Uterus (tissue), 3 donors: ENCODE measurements at regions not wholly inside any gene's neighbourhood (a gene's known extent, or its start where the extent isn't known, plus 50 kb on each side); places are given as distances from the start of the nearest gene placed in this dataset.

ENCODE experiments used
- DNase-seq, 2 donors: peaks; one replicate each; pipeline ENCODE4 v3.0.0-alpha.2; 2019 to 2020
- H3K27ac ChIP-seq, 2 donors: fragments of 200-600 bp; sonication (generic); 1 replicate in 1 of 2; 2 replicates in 1 of 2; pipeline ENCODE4 v1.5.1; 2016 to 2018
- H3K27me3 ChIP-seq, 2 donors: fragments of 200-600 bp; sonication (generic); one replicate each; pipeline ENCODE4 v1.5.1; 2018 to 2019; ENCODE audit warnings: control low read depth in 1 of 2
- H3K36me3 ChIP-seq, 2 donors: fragments of 200-600 bp; sonication (generic); one replicate each; pipeline ENCODE4 v1.5.1; 2019; ENCODE audit warnings: control low read depth in 1 of 2
- H3K4me1 ChIP-seq, 2 donors: fragments of 200-600 bp; sonication (generic); one replicate each; pipeline ENCODE4 v1.5.1; 2018 to 2019; ENCODE audit warnings: control low read depth in 1 of 2
- H3K4me3 ChIP-seq, 2 donors: fragments of 200-600 bp; sonication (generic); 1 replicate in 1 of 2; 2 replicates in 1 of 2; pipeline ENCODE4 v1.5.1; 2018 to 2019; ENCODE audit warnings: mild to moderate bottlenecking in 1 of 2
- H3K9me3 ChIP-seq, 2 donors: fragments of 200-600 bp; sonication (generic); one replicate each; pipeline ENCODE4 v1.5.1; 2019; ENCODE audit warnings: control low read depth in 1 of 2
- POLR2A ChIP-seq, 2 donors: fragments of 450-650 bp; IDR thresholded peaks; one replicate each; pipeline ENCODE4 v1.6.1; 2016; ENCODE audit warnings: antibody characterized with exemption in 2 of 2, mild to moderate bottlenecking in 1 of 2, moderate library complexity in 1 of 2
- intact Hi-C: fragments of 100-400 bp; cut with DNase I; formaldehyde crosslinking; loops from one replicate; pipeline ENCODE4 v1.15.1; 2023; ENCODE audit warnings: low total_unique reads
- TF ChIP-seq, protein P1 (sequence below), 4 experiments: fragments of 200-600 bp in 2 of 4; fragments of 450-650 bp in 2 of 4; sonication (generic) in 2 of 4; IDR thresholded peaks; one replicate each; pipeline ENCODE4 v1.5.1; 2016 to 2019; ENCODE audit warnings: antibody characterized with exemption in 4 of 4, mild to moderate bottlenecking in 2 of 4, moderate library complexity in 1 of 4
- donor health status: DM: yes; HTN: yes; CAD: no.

DNA sequence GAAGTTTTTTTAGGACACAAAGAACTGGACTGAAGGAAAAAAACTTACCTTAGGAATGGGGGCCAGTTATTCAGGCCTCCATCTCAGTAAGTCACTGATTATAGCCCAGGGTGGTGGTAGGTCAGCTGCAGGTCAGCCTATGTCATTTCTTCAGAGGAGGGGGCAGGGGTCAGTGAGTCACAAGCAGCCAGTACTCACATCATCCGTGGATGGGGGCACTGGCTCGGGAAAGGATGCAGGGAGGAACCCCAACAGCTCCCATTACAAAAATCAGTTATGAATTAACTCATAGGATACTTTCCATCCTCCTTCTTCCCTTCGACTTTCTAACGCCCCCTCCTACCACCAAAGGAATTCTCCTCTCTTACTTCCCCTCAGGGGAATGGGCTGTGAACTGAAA lies 578.3 kb downstream of the PDCD6IP start:
- Histone ChIP-seq H3K4me3 (no peak overlapping the region), H3K9me3 (no peaks in the 10 kb centered on the region), H3K4me1 (no peaks in the 10 kb centered on the region), H3K36me3 (no peaks in the 10 kb centered on the region), H3K27me3 (no peaks in the 10 kb centered on the region), H3K27ac (no peak overlapping the region)
- no peak for TF ChIP-seq POLR2A (IDR thresholded peaks at IDR 0.05)
- TF ChIP-seq, protein P1, sequence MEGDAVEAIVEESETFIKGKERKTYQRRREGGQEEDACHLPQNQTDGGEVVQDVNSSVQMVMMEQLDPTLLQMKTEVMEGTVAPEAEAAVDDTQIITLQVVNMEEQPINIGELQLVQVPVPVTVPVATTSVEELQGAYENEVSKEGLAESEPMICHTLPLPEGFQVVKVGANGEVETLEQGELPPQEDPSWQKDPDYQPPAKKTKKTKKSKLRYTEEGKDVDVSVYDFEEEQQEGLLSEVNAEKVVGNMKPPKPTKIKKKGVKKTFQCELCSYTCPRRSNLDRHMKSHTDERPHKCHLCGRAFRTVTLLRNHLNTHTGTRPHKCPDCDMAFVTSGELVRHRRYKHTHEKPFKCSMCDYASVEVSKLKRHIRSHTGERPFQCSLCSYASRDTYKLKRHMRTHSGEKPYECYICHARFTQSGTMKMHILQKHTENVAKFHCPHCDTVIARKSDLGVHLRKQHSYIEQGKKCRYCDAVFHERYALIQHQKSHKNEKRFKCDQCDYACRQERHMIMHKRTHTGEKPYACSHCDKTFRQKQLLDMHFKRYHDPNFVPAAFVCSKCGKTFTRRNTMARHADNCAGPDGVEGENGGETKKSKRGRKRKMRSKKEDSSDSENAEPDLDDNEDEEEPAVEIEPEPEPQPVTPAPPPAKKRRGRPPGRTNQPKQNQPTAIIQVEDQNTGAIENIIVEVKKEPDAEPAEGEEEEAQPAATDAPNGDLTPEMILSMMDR (IDR thresholded peaks at IDR 0.05), result no peak
- DNase-seq, result no peak
- intact Hi-C loops, result no loop called here

DNA sequence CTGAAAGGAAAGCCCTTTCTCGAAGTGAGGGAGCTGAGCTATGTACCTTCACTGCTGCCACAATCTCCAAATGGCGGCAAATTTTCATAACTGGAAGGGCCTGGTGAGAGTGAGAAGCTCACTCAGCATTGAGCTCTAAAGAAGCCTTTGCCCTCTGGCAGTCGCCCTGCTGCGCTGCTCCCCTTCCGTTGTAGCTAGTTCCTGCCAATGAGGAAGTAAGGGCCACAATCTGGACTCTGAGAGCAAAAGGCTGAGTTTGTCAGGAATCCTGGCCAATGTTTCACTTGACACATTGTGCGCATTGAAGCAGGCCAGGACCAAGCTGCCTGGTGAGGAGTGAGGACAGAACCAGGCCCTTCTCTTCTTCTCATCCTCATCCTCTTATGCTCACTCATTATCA lies 579.5 kb downstream of the PDCD6IP start:
- Histone ChIP-seq H3K27ac (no peak overlapping the region), H3K36me3 (no peaks in the 10 kb centered on the region), H3K4me1 (no peaks in the 10 kb centered on the region), H3K27me3 (no peaks in the 10 kb centered on the region), H3K9me3 (no peaks in the 10 kb centered on the region), H3K4me3 (no peak overlapping the region)
- intact Hi-C loops, result no loop called here
- TF ChIP-seq, protein P1 (IDR thresholded peaks at IDR 0.05), result no peak
- no peak for TF ChIP-seq POLR2A (IDR thresholded peaks at IDR 0.05)
- DNase-seq, result no peak

DNA sequence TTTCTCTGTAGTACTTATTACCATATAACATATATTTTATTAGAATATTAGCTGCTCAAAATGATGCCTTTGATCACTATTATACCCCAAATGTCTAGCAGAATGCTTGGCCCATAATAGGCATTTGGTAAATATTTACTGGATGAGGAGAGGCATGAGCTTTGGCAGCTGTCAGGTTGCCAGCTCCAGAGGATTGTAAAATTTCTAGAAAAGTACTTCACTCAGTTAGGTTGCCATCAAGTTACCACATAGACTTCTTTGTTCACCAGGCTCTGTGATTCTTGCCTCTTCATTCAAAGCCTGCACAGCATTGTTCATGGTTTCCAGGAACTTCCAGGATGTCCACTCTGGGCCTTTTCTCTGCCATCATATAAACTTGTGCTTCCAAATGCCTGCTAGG lies 582.8 kb downstream of the PDCD6IP start:
- H3K27ac ChIP-seq, result no peak overlapping the region
- TF ChIP-seq, protein P1 (IDR thresholded peaks at IDR 0.05), result no peak
- TF ChIP-seq POLR2A (IDR thresholded peaks at IDR 0.05), result no peak
- DNase-seq, result no peak
- H3K9me3 ChIP-seq, result no peaks in the 10 kb centered on the region
- H3K27me3 ChIP-seq, result no peaks in the 10 kb centered on the region
- intact Hi-C loops, result no loop called here
- H3K4me1 ChIP-seq, result no peaks in the 10 kb centered on the region
- no peak overlapping the region for H3K4me3 ChIP-seq
- no peaks in the 10 kb centered on the region for H3K36me3 ChIP-seq

DNA sequence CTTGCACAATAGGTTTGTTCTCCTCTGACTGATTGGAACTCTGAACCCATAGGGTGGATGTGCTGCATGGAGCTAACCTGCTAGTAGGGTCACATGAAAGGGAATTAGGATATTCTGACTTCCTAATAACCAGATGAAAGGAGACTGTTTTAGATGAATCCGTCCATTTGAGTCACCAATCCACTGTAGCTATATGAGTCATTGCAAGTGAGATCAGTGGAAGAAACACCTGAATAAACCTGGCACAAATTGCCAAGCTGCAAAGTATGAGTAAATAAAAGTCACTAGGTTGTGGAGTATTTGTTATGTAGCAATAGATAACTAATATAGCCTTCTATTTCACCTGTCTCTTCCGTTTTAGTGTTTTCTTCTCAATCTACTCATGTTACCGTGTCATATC lies 584.4 kb downstream of the PDCD6IP start:
- H3K4me1 ChIP-seq, result no peaks in the 10 kb centered on the region
- TF ChIP-seq, protein P1 (IDR thresholded peaks at IDR 0.05), result no peak
- no peak for TF ChIP-seq POLR2A (IDR thresholded peaks at IDR 0.05)
- H3K9me3 ChIP-seq, result no peaks in the 10 kb centered on the region
- no peak for DNase-seq
- H3K27ac ChIP-seq, result no peak overlapping the region
- no peaks in the 10 kb centered on the region for H3K27me3 ChIP-seq
- intact Hi-C loops, result no loop called here
- no peaks in the 10 kb centered on the region for H3K36me3 ChIP-seq
- H3K4me3 ChIP-seq, result no peak overlapping the region

DNA sequence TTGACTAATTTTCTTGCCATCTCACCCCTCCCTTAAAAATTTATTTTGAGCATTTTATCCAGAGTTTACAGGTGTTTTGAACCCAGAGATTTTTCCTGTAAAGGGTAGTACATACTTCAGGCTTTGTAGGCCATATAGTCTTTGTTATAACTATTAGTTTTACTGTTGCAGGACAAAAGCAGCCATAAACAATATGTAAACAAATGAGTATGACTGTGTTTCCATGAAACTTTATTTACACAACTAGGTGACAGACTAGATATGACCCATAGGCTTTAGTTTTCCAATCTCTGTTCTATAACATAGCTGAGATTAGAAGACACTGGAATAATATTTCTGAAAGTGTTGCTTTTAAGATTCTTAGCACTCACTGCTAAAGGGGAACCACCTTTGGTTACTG lies 587.9 kb downstream of the PDCD6IP start:
- H3K4me3 ChIP-seq, result no peak overlapping the region
- TF ChIP-seq POLR2A (IDR thresholded peaks at IDR 0.05), result no peak
- TF ChIP-seq, protein P1 (IDR thresholded peaks at IDR 0.05), result no peak
- H3K4me1 ChIP-seq, result no peaks in the 10 kb centered on the region
- no peak for DNase-seq
- no peaks in the 10 kb centered on the region for H3K27me3 ChIP-seq
- no peaks in the 10 kb centered on the region for H3K36me3 ChIP-seq
- no peak overlapping the region for H3K27ac ChIP-seq
- intact Hi-C loops, result no loop called here
- no peaks in the 10 kb centered on the region for H3K9me3 ChIP-seq
